Keratinocyte (primary cell): ENCODE measurements at regions not wholly inside any gene's neighbourhood (a gene's known extent, or its start where the extent isn't known, plus 50 kb on each side); places are given as distances from the start of the nearest gene placed in this dataset.

Experiments used
- DNase-seq: peaks from one replicate; pipeline ENCODE4 v3.0.0-alpha.2; 2011; ENCODE audit warnings: low read depth, missing footprints, low spot score
- FAIRE-seq: peaks from 2 replicates; lab custom pipeline; 2011; peaks lifted over from hg19 to GRCh38; lab: Jason Lieb, UNC
- H2AFZ ChIP-seq: 2 replicates; pipeline ENCODE4 v1.6.0; 2012; ENCODE audit warnings: low read length, control low read depth, inconsistent platforms; ENCODE audit not compliant: control insufficient read depth
- H3K27ac ChIP-seq: 2 replicates; pipeline ENCODE4 v1.5.1; 2011; ENCODE audit warnings: low read length; ENCODE audit not compliant: control insufficient read depth, insufficient read depth
- H3K27me3 ChIP-seq: 3 replicates; pipeline ENCODE4 v1.6.0; 2011; ENCODE audit warnings: low read length; ENCODE audit not compliant: control insufficient read depth, insufficient read depth; ENCODE audit errors: extremely low read depth
- H3K36me3 ChIP-seq, 2 experiments: 2 replicates in 1 of 2; 3 replicates in 1 of 2; pipeline ENCODE4 v1.5.1; 2011; ENCODE audit warnings: low read length in 2 of 2, mild to moderate bottlenecking in 1 of 2; ENCODE audit not compliant: control insufficient read depth in 2 of 2, insufficient read depth in 2 of 2; ENCODE audit errors: extremely low read depth in 1 of 2
- H3K4me1 ChIP-seq: 3 replicates; pipeline ENCODE4 v1.5.1; 2011; ENCODE audit warnings: low read length; ENCODE audit not compliant: control insufficient read depth, insufficient read depth; ENCODE audit errors: extremely low read depth
- H3K4me2 ChIP-seq: 3 replicates; pipeline ENCODE4 v1.6.0; 2011; ENCODE audit warnings: low read depth, low read length; ENCODE audit not compliant: control insufficient read depth, insufficient read depth; ENCODE audit errors: extremely low read depth
- H3K4me3 ChIP-seq, 3 experiments: fragments of 200-600 bp in 1 of 3; sonication (generic) in 1 of 3; 2 replicates in 2 of 3; 3 replicates in 1 of 3; pipeline ENCODE4 v1.5.1; 2011 to 2016; ENCODE audit warnings: low read length in 3 of 3, mild to moderate bottlenecking in 3 of 3, control low read depth in 2 of 3, inconsistent platforms in 1 of 3, low read depth in 1 of 3, mixed read lengths in 1 of 3, mixed run types in 1 of 3, moderate library complexity in 1 of 3; ENCODE audit not compliant: control insufficient read depth in 2 of 3, insufficient read depth in 2 of 3; ENCODE audit errors: extremely low read depth in 1 of 3
- H3K79me2 ChIP-seq: 2 replicates; pipeline ENCODE4 v1.6.0; 2012; ENCODE audit warnings: low read length; ENCODE audit not compliant: control insufficient read depth, insufficient read depth
- H3K9ac ChIP-seq: 3 replicates; pipeline ENCODE4 v1.6.0; 2011; ENCODE audit warnings: low read length; ENCODE audit not compliant: control insufficient read depth, insufficient read depth; ENCODE audit errors: extremely low read depth
- H3K9me1 ChIP-seq: 3 replicates; pipeline ENCODE4 v1.6.0; 2011; ENCODE audit warnings: low read length; ENCODE audit not compliant: control insufficient read depth, insufficient read depth; ENCODE audit errors: extremely low read depth
- H3K9me3 ChIP-seq: 2 replicates; pipeline ENCODE4 v1.5.1; 2012; ENCODE audit warnings: low read depth, low read length; ENCODE audit not compliant: control insufficient read depth
- H4K20me1 ChIP-seq: 3 replicates; pipeline ENCODE4 v1.6.0; 2011; ENCODE audit warnings: low read length; ENCODE audit not compliant: control insufficient read depth, insufficient read depth; ENCODE audit errors: extremely low read depth
- EZH2 ChIP-seq: IDR thresholded peaks from one replicate; pipeline ENCODE4 v1.6.1; 2012; ENCODE audit warnings: inconsistent platforms, mild to moderate bottlenecking, low read length, moderate library complexity
- dilution Hi-C: fragments of 300-500 bp; cut with MboI; formaldehyde crosslinking; loops from one replicate; pipeline ENCODE4 v1.7.0; 2020; ENCODE audit warnings: low sequenced_read_pairs; ENCODE audit not compliant: extremely low pct_ligation_motif_present
- TF ChIP-seq, protein P1 (sequence below), 3 experiments: IDR thresholded peaks in 1 of 3; conservative IDR thresholded peaks in 1 of 3; optimal IDR thresholded peaks in 1 of 3; 2 replicates in 2 of 3; 3 replicates in 1 of 3; pipeline versions ENCODE3 to v1.5.1; 2011; ENCODE audit warnings: low read length in 3 of 3, mild to moderate bottlenecking in 3 of 3, moderate library complexity in 2 of 3, control low read depth in 1 of 3, inconsistent platforms in 1 of 3; ENCODE audit not compliant: insufficient read depth in 2 of 3; ENCODE audit errors: extremely low read depth in 1 of 3

DNA sequence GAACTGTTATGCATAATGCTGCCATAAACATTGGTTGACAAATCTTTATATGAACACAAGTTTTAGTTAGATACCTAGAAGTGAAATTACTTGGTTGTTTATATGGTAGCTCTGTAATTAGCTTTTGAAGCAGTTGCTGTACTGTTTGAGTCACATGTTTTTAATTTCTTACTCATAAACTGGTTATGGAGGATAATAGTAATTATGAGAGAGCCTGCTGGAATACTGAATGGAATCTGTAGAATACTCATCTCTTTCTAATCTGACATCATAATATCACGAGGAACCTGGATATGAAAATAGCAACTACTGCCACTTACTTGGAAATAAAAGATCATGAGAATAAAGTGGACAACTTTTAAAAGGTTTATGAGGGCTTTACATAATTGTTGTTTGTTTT, 509.2 kb downstream of the CETN3 start:
- dilution Hi-C loops = no loop called here
- H3K27ac ChIP-seq = no peak overlapping the region

DNA sequence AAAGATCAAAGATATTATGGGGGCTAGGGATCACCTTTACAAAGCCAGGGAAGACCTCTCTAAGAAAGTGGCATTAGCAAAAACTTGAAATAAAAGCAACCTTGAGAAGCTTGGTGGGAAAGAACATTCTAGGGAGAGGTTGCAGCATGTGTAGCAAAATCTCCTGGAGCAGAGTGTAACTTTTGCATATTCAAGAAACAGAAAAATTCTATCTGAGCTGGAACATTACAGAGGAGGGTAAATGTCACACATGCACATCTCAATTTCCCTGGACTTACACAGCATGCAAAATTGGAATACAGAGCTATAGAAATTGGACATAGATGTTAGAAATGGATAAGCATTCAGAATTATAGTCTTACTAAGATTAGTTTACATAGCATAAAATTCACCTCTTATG, 510.0 kb downstream of the CETN3 start:
- H3K36me3 ChIP-seq = no peaks in the 10 kb centered on the region
- H3K9me3 ChIP-seq = no peaks in the 10 kb centered on the region
- no peak overlapping the region for H2AFZ ChIP-seq
- no peak overlapping the region for H3K4me3 ChIP-seq
- no peak for FAIRE-seq
- no peak overlapping the region for H3K4me2 ChIP-seq
- H3K9ac ChIP-seq = no peak overlapping the region
- DNase-seq = no peak
- H3K4me1 ChIP-seq = no peaks in the 10 kb centered on the region
- no peaks in the 10 kb centered on the region for H3K79me2 ChIP-seq
- H3K27ac ChIP-seq = no peak overlapping the region
- H4K20me1 ChIP-seq = no peaks in the 10 kb centered on the region
- dilution Hi-C loops = no loop called here
- H3K9me1 ChIP-seq = no peaks in the 10 kb centered on the region
- TF ChIP-seq EZH2 = no peak
- TF ChIP-seq, protein P1, sequence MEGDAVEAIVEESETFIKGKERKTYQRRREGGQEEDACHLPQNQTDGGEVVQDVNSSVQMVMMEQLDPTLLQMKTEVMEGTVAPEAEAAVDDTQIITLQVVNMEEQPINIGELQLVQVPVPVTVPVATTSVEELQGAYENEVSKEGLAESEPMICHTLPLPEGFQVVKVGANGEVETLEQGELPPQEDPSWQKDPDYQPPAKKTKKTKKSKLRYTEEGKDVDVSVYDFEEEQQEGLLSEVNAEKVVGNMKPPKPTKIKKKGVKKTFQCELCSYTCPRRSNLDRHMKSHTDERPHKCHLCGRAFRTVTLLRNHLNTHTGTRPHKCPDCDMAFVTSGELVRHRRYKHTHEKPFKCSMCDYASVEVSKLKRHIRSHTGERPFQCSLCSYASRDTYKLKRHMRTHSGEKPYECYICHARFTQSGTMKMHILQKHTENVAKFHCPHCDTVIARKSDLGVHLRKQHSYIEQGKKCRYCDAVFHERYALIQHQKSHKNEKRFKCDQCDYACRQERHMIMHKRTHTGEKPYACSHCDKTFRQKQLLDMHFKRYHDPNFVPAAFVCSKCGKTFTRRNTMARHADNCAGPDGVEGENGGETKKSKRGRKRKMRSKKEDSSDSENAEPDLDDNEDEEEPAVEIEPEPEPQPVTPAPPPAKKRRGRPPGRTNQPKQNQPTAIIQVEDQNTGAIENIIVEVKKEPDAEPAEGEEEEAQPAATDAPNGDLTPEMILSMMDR (optimal IDR thresholded peaks at IDR 0.05 in 1 of 3, IDR thresholded peaks at IDR 0.05 in 1 of 3, conservative IDR thresholded peaks at IDR 0.05 in 1 of 3; ENCODE audit: extremely low read depth in 1 of 3, insufficient read depth in 2 of 3, low read length in 3 of 3) = no peak
- no peaks in the 10 kb centered on the region for H3K27me3 ChIP-seq

More for the DNA sequence above, 509.2 kb downstream of the CETN3 start:
- no peak overlapping the region for H3K4me2 ChIP-seq
- no peaks in the 10 kb centered on the region for H3K79me2 ChIP-seq
- DNase-seq (no peak), FAIRE-seq (no peak)
- TF ChIP-seq EZH2 = no peak
- H3K9me3 ChIP-seq = no peaks in the 10 kb centered on the region
- no peaks in the 10 kb centered on the region for H4K20me1 ChIP-seq
- no peaks in the 10 kb centered on the region for H3K4me1 ChIP-seq
- H2AFZ ChIP-seq = no peak overlapping the region
- no peaks in the 10 kb centered on the region for H3K36me3 ChIP-seq
- H3K9ac ChIP-seq = no peak overlapping the region
- no peaks in the 10 kb centered on the region for H3K9me1 ChIP-seq
- H3K27me3 ChIP-seq = no peaks in the 10 kb centered on the region
- no peak overlapping the region for H3K4me3 ChIP-seq

DNA sequence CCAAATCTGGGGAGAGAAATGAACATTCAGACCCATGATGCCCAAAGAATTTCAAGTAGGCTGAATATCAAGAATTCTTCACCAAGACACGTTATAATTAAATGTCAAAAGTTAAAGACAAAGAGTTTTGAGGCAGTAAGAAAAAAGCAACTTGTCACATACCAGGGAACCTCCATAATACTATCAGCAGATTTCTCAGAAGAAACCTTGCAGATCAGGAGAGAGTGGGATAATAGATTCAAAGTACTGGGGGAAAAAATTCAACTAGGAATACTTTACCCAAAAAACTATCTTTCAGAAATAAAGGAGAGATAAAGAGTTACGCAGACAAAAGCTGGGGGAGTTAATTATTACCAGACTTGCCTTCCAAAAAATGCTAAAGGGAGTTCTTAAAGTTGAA, 516.0 kb downstream of the CETN3 start:
- Histone ChIP-seq H2AFZ (no peak overlapping the region), H3K27me3 (no peaks in the 10 kb centered on the region), H3K79me2 (no peaks in the 10 kb centered on the region), H3K4me1 (no peaks in the 10 kb centered on the region), H3K9ac (no peak overlapping the region), H4K20me1 (no peaks in the 10 kb centered on the region), H3K27ac (no peak overlapping the region), H3K4me2 (no peak overlapping the region), H3K36me3 (no peaks in the 10 kb centered on the region), H3K4me3 (no peak overlapping the region), H3K9me3 (no peaks in the 10 kb centered on the region), H3K9me1 (no peaks in the 10 kb centered on the region)
- TF ChIP-seq, protein P1 (optimal IDR thresholded peaks at IDR 0.05 in 1 of 3, IDR thresholded peaks at IDR 0.05 in 1 of 3, conservative IDR thresholded peaks at IDR 0.05 in 1 of 3; ENCODE audit: extremely low read depth in 1 of 3, insufficient read depth in 2 of 3, low read length in 3 of 3) = no peak
- TF ChIP-seq EZH2 = no peak
- no peak for DNase-seq
- FAIRE-seq = no peak
- dilution Hi-C loops = no loop called here
